OCI-LY7 (cell line): ENCODE measurements at regions not wholly inside any gene's neighbourhood (a gene's known extent, or its start where the extent isn't known, plus 50 kb on each side); places are given as distances from the start of the nearest gene placed in this dataset.

Experiments
- EZH2phosphoT487 ChIP-seq: fragments of 200-600 bp; sonication (generic); IDR thresholded peaks from 2 replicates; pipeline ENCODE4 v1.6.1; 2018; ENCODE audit warnings: low read depth, borderline replicate concordance, mild to moderate bottlenecking, mixed run types, antibody characterized with exemption, low read length, moderate library complexity, mixed read lengths
- TF ChIP-seq, protein P1 (sequence below): fragments of 200-600 bp; sonication (generic); conservative IDR thresholded peaks from 2 replicates; pipeline ENCODE4 v1.5.1; 2014; ENCODE audit warnings: mild to moderate bottlenecking, antibody characterized with exemption, low read length, moderate library complexity, mixed read lengths

DNA sequence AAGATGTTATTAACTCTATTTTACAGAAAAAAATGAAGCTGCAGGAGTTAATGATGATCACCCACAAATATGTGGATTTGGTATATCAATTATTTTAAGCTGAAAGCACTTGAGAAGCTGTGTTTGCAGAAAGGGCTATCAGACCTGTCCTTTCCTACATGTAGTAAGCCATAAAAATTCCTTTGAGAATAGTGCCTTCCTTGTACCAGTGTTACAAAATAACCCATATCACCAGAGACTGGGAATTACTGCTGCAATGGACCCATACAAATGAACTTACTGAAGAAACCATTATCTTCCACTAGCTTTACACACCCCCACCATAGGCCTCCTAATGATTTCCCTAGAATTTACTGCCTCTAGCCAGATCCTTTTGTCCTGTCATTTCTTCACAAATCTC is 99.2 kb upstream of the ZRANB2 start:
- TF ChIP-seq, protein P1, sequence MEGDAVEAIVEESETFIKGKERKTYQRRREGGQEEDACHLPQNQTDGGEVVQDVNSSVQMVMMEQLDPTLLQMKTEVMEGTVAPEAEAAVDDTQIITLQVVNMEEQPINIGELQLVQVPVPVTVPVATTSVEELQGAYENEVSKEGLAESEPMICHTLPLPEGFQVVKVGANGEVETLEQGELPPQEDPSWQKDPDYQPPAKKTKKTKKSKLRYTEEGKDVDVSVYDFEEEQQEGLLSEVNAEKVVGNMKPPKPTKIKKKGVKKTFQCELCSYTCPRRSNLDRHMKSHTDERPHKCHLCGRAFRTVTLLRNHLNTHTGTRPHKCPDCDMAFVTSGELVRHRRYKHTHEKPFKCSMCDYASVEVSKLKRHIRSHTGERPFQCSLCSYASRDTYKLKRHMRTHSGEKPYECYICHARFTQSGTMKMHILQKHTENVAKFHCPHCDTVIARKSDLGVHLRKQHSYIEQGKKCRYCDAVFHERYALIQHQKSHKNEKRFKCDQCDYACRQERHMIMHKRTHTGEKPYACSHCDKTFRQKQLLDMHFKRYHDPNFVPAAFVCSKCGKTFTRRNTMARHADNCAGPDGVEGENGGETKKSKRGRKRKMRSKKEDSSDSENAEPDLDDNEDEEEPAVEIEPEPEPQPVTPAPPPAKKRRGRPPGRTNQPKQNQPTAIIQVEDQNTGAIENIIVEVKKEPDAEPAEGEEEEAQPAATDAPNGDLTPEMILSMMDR = no peak
- no peak for TF ChIP-seq EZH2phosphoT487
